ENCODE measurements at regions not wholly inside any gene's neighbourhood (a gene's known extent, or its start where the extent isn't known, plus 50 kb on each side); places are given as distances from the start of the nearest gene placed in this dataset.

GRCh38 chr4:20338841-20339240 is 87.1 kb downstream of the SLIT2 start:
- TF ChIP-seq CTCF (IDR thresholded peaks at IDR 0.05; ENCODE audit: insufficient read depth, low read length, poor library complexity, severe bottlenecking) (no peak), EZH2phosphoT487 (conservative IDR thresholded peaks at IDR 0.05; ENCODE audit: low read length) (no peak)
